Mesenchymal stem cell (in vitro differentiated cells and primary cell): ENCODE measurements at regions not wholly inside any gene's neighbourhood (a gene's known extent, or its start where the extent isn't known, plus 50 kb on each side); places are given as distances from the start of the nearest gene placed in this dataset.

ENCODE experiments used
- DNase-seq: peaks from one replicate; pipeline ENCODE4 v3.0.0-alpha.2; 2013
- H2AFZ ChIP-seq: one replicate; pipeline ENCODE4 v1.6.1; 2013; ENCODE audit warnings: low read depth, mild to moderate bottlenecking, control low read depth, inconsistent platforms, low read length, moderate library complexity
- H2AK5ac ChIP-seq: 2 replicates; pipeline ENCODE4 v1.6.1; 2013; ENCODE audit warnings: low read length, moderate library complexity, mild to moderate bottlenecking, inconsistent platforms; ENCODE audit not compliant: severe bottlenecking
- H2BK120ac ChIP-seq: one replicate; pipeline ENCODE4 v1.6.1; 2013; ENCODE audit warnings: low read depth, mild to moderate bottlenecking, inconsistent platforms, low read length, moderate library complexity
- H2BK12ac ChIP-seq, 2 experiments: one replicate each; pipeline ENCODE4 v1.6.1; 2013; ENCODE audit warnings: inconsistent platforms in 2 of 2, low read length in 2 of 2, mild to moderate bottlenecking in 2 of 2, moderate library complexity in 2 of 2, control low read depth in 1 of 2
- H2BK15ac ChIP-seq: one replicate; pipeline ENCODE4 v1.6.1; 2013; ENCODE audit warnings: mild to moderate bottlenecking, low read depth, inconsistent platforms; ENCODE audit not compliant: poor library complexity, severe bottlenecking
- H2BK5ac ChIP-seq: 2 replicates; pipeline ENCODE4 v1.6.1; 2013; ENCODE audit warnings: low read depth, mild to moderate bottlenecking, low read length, control low read depth, inconsistent platforms; ENCODE audit not compliant: poor library complexity, severe bottlenecking
- H3K14ac ChIP-seq, 2 experiments: one replicate each; pipeline ENCODE4 v1.6.1; 2013; ENCODE audit warnings: inconsistent platforms in 2 of 2, low read length in 2 of 2, control low read depth in 1 of 2, mild to moderate bottlenecking in 1 of 2, moderate library complexity in 1 of 2
- H3K18ac ChIP-seq, 2 experiments: one replicate each; pipeline ENCODE4 v1.6.1; 2013; ENCODE audit warnings: inconsistent platforms in 2 of 2, low read length in 2 of 2, control low read depth in 1 of 2, low read depth in 1 of 2, mild to moderate bottlenecking in 1 of 2
- H3K23ac ChIP-seq, 2 experiments: one replicate each; pipeline ENCODE4 v1.6.1; 2013; ENCODE audit warnings: inconsistent platforms in 2 of 2, low read length in 2 of 2, mild to moderate bottlenecking in 2 of 2, moderate library complexity in 2 of 2, control low read depth in 1 of 2
- H3K27ac ChIP-seq: 2 replicates; pipeline ENCODE4 v1.5.1; 2013; ENCODE audit warnings: mild to moderate bottlenecking, moderate library complexity, low read length, control low read depth, inconsistent platforms; ENCODE audit not compliant: poor library complexity, severe bottlenecking
- H3K27me3 ChIP-seq, 2 experiments: 2 replicates each; pipeline versions ENCODE4 v1.6.1 to v1.7.0; 2013; ENCODE audit warnings: low read length in 2 of 2, mild to moderate bottlenecking in 2 of 2, moderate library complexity in 2 of 2, control low read depth in 1 of 2, inconsistent platforms in 1 of 2; ENCODE audit not compliant: control insufficient read depth in 1 of 2, insufficient read depth in 1 of 2
- H3K36me3 ChIP-seq, 2 experiments: 2 replicates each; pipeline versions ENCODE4 v1.6.1 to v1.7.0; 2013; ENCODE audit warnings: low read length in 2 of 2, control low read depth in 1 of 2, inconsistent platforms in 1 of 2, low read depth in 1 of 2, mild to moderate bottlenecking in 1 of 2; ENCODE audit not compliant: insufficient read depth in 2 of 2, control insufficient read depth in 1 of 2
- H3K4ac ChIP-seq, 2 experiments: one replicate each; pipeline ENCODE4 v1.6.1; 2013; ENCODE audit warnings: inconsistent platforms in 2 of 2, low read length in 2 of 2, mild to moderate bottlenecking in 2 of 2, moderate library complexity in 2 of 2, control low read depth in 1 of 2, low read depth in 1 of 2
- H3K4me1 ChIP-seq: 2 replicates; pipeline ENCODE4 v1.6.1; 2013; ENCODE audit warnings: low read depth, low read length, control low read depth; ENCODE audit not compliant: control insufficient read depth, insufficient read depth
- H3K4me2 ChIP-seq: 2 replicates; pipeline ENCODE4 v1.6.1; 2013; ENCODE audit warnings: low read length, mild to moderate bottlenecking, inconsistent platforms; ENCODE audit not compliant: poor library complexity, severe bottlenecking
- H3K4me3 ChIP-seq, 2 experiments: 2 replicates each; pipeline versions ENCODE4 v1.5.1 to v1.7.0; 2013; ENCODE audit warnings: low read length in 2 of 2, mild to moderate bottlenecking in 2 of 2, control low read depth in 1 of 2, low read depth in 1 of 2; ENCODE audit not compliant: insufficient read depth in 1 of 2
- H3K79me1 ChIP-seq: replicated peaks from 2 replicates; pipeline ENCODE4 v1.6.1; 2013; ENCODE audit warnings: mild to moderate bottlenecking, control low read depth, low read length, inconsistent platforms; ENCODE audit not compliant: poor library complexity, severe bottlenecking
- H3K9ac ChIP-seq: 2 replicates; pipeline ENCODE4 v1.7.0; 2013; ENCODE audit warnings: mild to moderate bottlenecking, low read length, moderate library complexity
- H3K9me3 ChIP-seq: 2 replicates; pipeline ENCODE4 v1.7.0; 2013; ENCODE audit warnings: mild to moderate bottlenecking, low read length; ENCODE audit not compliant: control insufficient read depth
- H4K8ac ChIP-seq: one replicate; pipeline ENCODE4 v1.6.1; 2013; ENCODE audit warnings: inconsistent platforms, mild to moderate bottlenecking, low read length, moderate library complexity
- H4K91ac ChIP-seq: one replicate; pipeline ENCODE4 v1.6.1; 2013; ENCODE audit warnings: mild to moderate bottlenecking, low read length, inconsistent platforms
- WGBS: methylation state at CpG from one replicate; pipeline ENCODE4 v1.1.7; 2013; ENCODE audit warnings: mixed read lengths; 5-methylcytosine and 5-hydroxymethylcytosine counted together

DNA sequence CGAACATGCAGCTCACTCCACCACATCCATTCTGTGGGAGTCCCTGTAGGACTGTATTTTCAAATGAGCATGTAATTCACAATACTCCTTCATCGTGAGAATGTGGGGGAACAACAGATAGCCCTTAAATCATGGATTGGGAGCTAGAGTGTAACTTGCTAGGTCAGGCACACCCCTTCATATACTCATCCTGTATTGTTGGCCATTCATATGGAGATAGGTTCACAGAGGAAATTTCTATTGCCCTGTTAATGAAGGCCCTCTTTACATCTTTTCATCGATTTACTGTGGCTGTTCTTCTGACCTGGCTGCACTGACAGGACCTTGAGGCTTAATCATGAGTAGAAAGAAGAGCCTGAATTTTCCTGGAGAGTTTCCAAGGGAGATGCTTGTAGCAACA is 193.8 kb upstream of the DPP10 start:
- no peak overlapping the region for H3K18ac ChIP-seq
- H2AFZ ChIP-seq: no peak overlapping the region
- DNase-seq: no peak
- H3K4me2 ChIP-seq: no peak overlapping the region
- H3K79me1 ChIP-seq: no peaks in the 10 kb centered on the region
- H2BK5ac ChIP-seq: no peak overlapping the region
- no peak overlapping the region for H3K23ac ChIP-seq
- no peak overlapping the region for H3K14ac ChIP-seq
- no peaks in the 10 kb centered on the region for H3K36me3 ChIP-seq
- WGBS: 88% methylated on average over 3 of the region's 3 CpGs
- no peak overlapping the region for H3K4ac ChIP-seq
- no peak overlapping the region for H3K9ac ChIP-seq
- no peak overlapping the region for H4K8ac ChIP-seq
- H3K27me3 ChIP-seq: no peaks in the 10 kb centered on the region
- no peak overlapping the region for H4K91ac ChIP-seq
- no peaks in the 10 kb centered on the region for H3K4me1 ChIP-seq
- no peak overlapping the region for H3K27ac ChIP-seq
- no peak overlapping the region for H2BK120ac ChIP-seq
- no peak overlapping the region for H3K4me3 ChIP-seq
- H3K9me3 ChIP-seq: no peaks in the 10 kb centered on the region
- H2BK15ac ChIP-seq: no peak overlapping the region
- no peak overlapping the region for H2BK12ac ChIP-seq
- no peak overlapping the region for H2AK5ac ChIP-seq

GRCh38 chr2:114252713-114253112 is 189.7 kb upstream of the DPP10 start:
- no peak overlapping the region for H3K18ac ChIP-seq
- no peak overlapping the region for H3K4me2 ChIP-seq
- DNase-seq: no peak
- no peak overlapping the region for H3K4ac ChIP-seq
- H4K8ac ChIP-seq: no peak overlapping the region
- no CpG with 5 or more reads among the region's 1 CpG for WGBS
- H3K27ac ChIP-seq: no peak overlapping the region
- H2AK5ac ChIP-seq: no peak overlapping the region
- no peak overlapping the region for H2BK120ac ChIP-seq
- H3K14ac ChIP-seq: no peak overlapping the region
- no peaks in the 10 kb centered on the region for H3K36me3 ChIP-seq
- H2BK15ac ChIP-seq: no peak overlapping the region
- no peak overlapping the region for H3K23ac ChIP-seq
- no peaks in the 10 kb centered on the region for H3K9me3 ChIP-seq
- H3K4me3 ChIP-seq: no peak overlapping the region
- no peaks in the 10 kb centered on the region for H3K27me3 ChIP-seq
- H2BK5ac ChIP-seq: no peak overlapping the region
- no peak overlapping the region for H4K91ac ChIP-seq
- no peaks in the 10 kb centered on the region for H3K79me1 ChIP-seq
- no peak overlapping the region for H2BK12ac ChIP-seq
- H3K9ac ChIP-seq: no peak overlapping the region
- no peaks in the 10 kb centered on the region for H3K4me1 ChIP-seq
- no peak overlapping the region for H2AFZ ChIP-seq

- WGBS: 100% methylated on average over 1 of the region's 2 CpGs
- Histone ChIP-seq H3K27me3 (no peaks in the 10 kb centered on the region), H3K79me1 (no peaks in the 10 kb centered on the region), H4K8ac (no peak overlapping the region), H3K27ac (no peak overlapping the region), H3K4me3 (no peak overlapping the region), H3K4me1 (no peaks in the 10 kb centered on the region), H3K23ac (no peak overlapping the region), H2BK5ac (no peak overlapping the region), H2BK120ac (no peak overlapping the region), H3K9ac (no peak overlapping the region), H2BK12ac (no peak overlapping the region), H3K14ac (no peak overlapping the region), H2BK15ac (no peak overlapping the region), H2AFZ (no peak overlapping the region), H3K4me2 (no peak overlapping the region), H3K18ac (no peak overlapping the region), H4K91ac (no peak overlapping the region), H3K9me3 (no peaks in the 10 kb centered on the region), H3K36me3 (no peaks in the 10 kb centered on the region), H2AK5ac (no peak overlapping the region), H3K4ac (no peak overlapping the region)
- DNase-seq: no peak
Observed at GRCh38 chr2:114254875-114255274, 187.6 kb upstream of the DPP10 start.

DNA sequence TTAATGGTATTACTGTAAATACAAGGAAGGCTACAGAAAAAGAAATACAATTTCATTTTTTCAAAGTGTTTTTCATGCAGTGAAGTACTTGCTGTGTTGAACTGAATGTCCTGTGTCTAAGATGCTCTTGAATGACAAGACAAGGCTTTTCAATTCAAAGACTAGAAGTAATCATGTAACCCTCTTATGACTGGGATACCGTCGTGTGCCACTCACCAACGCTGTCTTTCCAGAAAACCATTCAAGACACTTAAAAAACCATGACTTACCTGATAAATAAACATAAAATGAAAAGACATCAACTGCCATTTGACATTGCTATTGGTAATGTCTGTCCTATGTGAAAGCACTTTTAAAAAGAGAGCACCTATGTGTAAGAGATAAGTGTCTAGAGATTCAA is 183.1 kb upstream of the DPP10 start:
- 97% methylated on average over 3 of the region's 3 CpGs for WGBS
- Histone ChIP-seq H4K8ac (no peak overlapping the region), H2AFZ (no peak overlapping the region), H3K14ac (no peak overlapping the region), H3K9ac (no peak overlapping the region), H3K9me3 (no peaks in the 10 kb centered on the region), H3K4me3 (no peak overlapping the region), H3K79me1 (no peaks in the 10 kb centered on the region), H2BK12ac (no peak overlapping the region), H3K27me3 (no peaks in the 10 kb centered on the region), H2AK5ac (no peak overlapping the region), H3K18ac (no peak overlapping the region), H2BK15ac (no peak overlapping the region), H3K27ac (no peak overlapping the region), H3K36me3 (no peaks in the 10 kb centered on the region), H3K23ac (no peak overlapping the region), H3K4me1 (no peaks in the 10 kb centered on the region), H4K91ac (no peak overlapping the region), H3K4me2 (no peak overlapping the region), H3K4ac (no peak overlapping the region), H2BK5ac (no peak overlapping the region), H2BK120ac (no peak overlapping the region)
- DNase-seq: no peak
